Fibroblast of lung (primary cell): ENCODE measurements at regions not wholly inside any gene's neighbourhood (a gene's known extent, or its start where the extent isn't known, plus 50 kb on each side); places are given as distances from the start of the nearest gene placed in this dataset.

ENCODE experiments used
- CTCF ChIP-seq, 2 donors: IDR thresholded peaks in 1 of 2; conservative IDR thresholded peaks in 1 of 2; 1 replicate in 1 of 2; 2 replicates in 1 of 2; pipeline ENCODE4 v1.5.1; 2011 to 2012; ENCODE audit warnings: low read length in 2 of 2, control low read depth in 1 of 2, inconsistent platforms in 1 of 2, low read depth in 1 of 2, mild to moderate bottlenecking in 1 of 2
- EZH2 ChIP-seq: IDR thresholded peaks from 2 replicates; pipeline ENCODE4 v1.5.1; 2012; ENCODE audit warnings: low read length, control low read depth, mild to moderate bottlenecking; ENCODE audit errors: missing control alignments

DNA sequence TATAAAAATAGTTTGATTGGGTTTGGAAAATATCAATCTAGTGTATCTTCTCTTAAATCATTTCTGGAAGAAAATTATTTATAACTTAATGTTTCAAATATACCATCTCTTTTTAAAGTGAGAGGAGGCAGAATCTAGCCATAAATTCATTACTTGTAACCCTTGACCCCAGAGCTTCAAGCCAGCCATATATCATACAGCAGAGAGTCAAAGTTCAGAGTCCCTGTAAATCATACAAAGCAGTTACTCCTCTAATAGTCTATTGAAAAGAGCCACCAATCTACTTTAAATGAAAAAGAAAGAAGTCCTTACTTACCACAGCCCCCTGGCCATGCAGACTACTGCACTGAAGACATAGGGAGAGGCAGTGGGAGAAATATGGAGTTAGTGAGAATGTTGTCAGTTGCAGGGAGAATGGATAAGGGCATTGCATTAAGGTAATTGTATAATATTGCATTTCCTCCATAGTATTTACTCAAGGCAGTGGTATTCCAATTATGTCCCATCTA, 229.5 kb downstream of the NKX6-1 start:
- no peak for TF ChIP-seq CTCF (conservative IDR thresholded peaks at IDR 0.05 in 1 of 2, IDR thresholded peaks at IDR 0.05 in 1 of 2; ENCODE audit: low read depth in 1 of 2, low read length in 2 of 2)
- TF ChIP-seq EZH2, result no peak
